ENCODE measurements at regions not wholly inside any gene's neighbourhood (a gene's known extent, or its start where the extent isn't known, plus 50 kb on each side); places are given as distances from the start of the nearest gene placed in this dataset.

GRCh38 chr9:78921341-78921740 lies 624.4 kb downstream of the PSAT1 start:
- H3K4me3 ChIP-seq (ENCODE audit: low read depth, low read length) = no peak overlapping the region
- DNase-seq (ENCODE audit: low read depth) = no peak
- TF ChIP-seq CTCF (IDR thresholded peaks at IDR 0.05; ENCODE audit: low read depth, low read length, missing control alignments) = no peak

- H3K4me3 ChIP-seq (ENCODE audit: low read depth, low read length) = no peak overlapping the region
- no peak for TF ChIP-seq CTCF (IDR thresholded peaks at IDR 0.05; ENCODE audit: low read depth, low read length, missing control alignments)
- no peak for DNase-seq (ENCODE audit: low read depth)
These were observed 627.2 kb downstream of the PSAT1 start for GRCh38 chr9:78923966-78924659.

- no peak for DNase-seq (ENCODE audit: low read depth)
- no peak for TF ChIP-seq CTCF (IDR thresholded peaks at IDR 0.05; ENCODE audit: low read depth, low read length, missing control alignments)
- H3K4me3 ChIP-seq (ENCODE audit: low read depth, low read length) = no peak overlapping the region
These were observed 630.4 kb downstream of the PSAT1 start for GRCh38 chr9:78927099-78927940.

GRCh38 chr9:78928625-78929405 lies 631.9 kb downstream of the PSAT1 start:
- TF ChIP-seq CTCF (IDR thresholded peaks at IDR 0.05; ENCODE audit: low read depth, low read length, missing control alignments) = no peak
- H3K4me3 ChIP-seq (ENCODE audit: low read depth, low read length) = no peak overlapping the region
- no peak for DNase-seq (ENCODE audit: low read depth)

DNA sequence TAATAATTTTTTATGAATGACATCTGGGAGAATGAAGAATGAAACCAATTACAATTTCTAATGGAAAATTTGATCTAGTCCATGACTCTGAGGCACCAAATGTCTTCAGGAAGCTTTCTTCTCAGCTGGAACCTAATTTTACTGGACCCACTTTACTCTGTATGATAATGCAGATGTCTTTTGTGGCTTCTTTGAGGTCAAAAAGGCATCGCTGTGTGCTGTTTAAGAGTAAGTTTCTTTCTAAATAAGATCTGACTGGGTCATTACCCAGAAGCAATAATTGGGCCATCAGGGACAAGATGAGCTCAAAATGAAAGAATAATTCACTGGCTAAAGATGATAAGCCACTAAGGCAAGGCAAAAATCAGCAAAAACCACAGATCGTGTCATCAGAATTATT lies 633.4 kb downstream of the PSAT1 start:
- H3K4me3 ChIP-seq (ENCODE audit: low read depth, low read length) = no peak overlapping the region
- DNase-seq (ENCODE audit: low read depth) = no peak
- TF ChIP-seq CTCF (IDR thresholded peaks at IDR 0.05; ENCODE audit: low read depth, low read length, missing control alignments) = no peak

- DNase-seq (ENCODE audit: low read depth) = no peak
- H3K4me3 ChIP-seq (ENCODE audit: low read depth, low read length) = no peak overlapping the region
These were observed 636.1 kb downstream of the PSAT1 start for GRCh38 chr9:78932849-78933627.

More at GRCh38 chr9:78932849-78933627, 636.1 kb downstream of the PSAT1 start:
- TF ChIP-seq CTCF (IDR thresholded peaks at IDR 0.05; ENCODE audit: low read depth, low read length, missing control alignments) = no peak
